ENCODE measurements at regions not wholly inside any gene's neighbourhood (a gene's known extent, or its start where the extent isn't known, plus 50 kb on each side); places are given as distances from the start of the nearest gene placed in this dataset.
"Not testable (repeated sequence)": the region's sequence is repeated elsewhere in the genome, so short reads cannot be mapped to it uniquely, and the experiment has no call there.

DNA sequence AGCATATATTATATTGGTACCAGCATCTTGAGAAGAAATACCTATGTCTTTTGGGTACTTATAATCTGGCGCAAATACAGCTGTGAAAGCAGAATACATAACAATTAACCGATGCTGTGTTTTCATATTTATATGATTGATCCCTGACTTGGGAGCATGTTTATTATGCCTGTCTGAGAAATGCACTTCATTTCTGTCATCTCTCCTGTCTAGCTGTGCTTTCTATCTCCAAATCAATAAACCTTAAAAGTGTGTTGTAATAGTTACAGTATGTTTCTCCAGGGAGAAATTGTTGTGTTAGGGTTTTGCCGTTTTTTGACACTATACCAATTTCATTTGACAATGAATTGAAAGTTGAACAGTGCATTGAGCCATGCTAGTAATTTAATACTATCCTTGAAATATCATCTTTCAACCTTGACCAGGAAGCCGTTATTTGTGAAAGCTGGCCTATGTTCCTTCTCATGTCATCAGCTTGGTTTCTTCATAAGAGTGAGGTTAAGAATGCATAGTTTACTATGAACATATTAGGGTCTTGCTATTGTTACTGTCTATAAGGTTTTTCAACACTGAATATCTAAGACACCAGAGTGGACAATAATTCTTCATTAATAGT, 206.2 kb upstream of the PCDH18 start:
- ChIA-PET POLR2A (no interaction called here), CTCF (no interaction called here)
- TF ChIP-seq, protein P1, sequence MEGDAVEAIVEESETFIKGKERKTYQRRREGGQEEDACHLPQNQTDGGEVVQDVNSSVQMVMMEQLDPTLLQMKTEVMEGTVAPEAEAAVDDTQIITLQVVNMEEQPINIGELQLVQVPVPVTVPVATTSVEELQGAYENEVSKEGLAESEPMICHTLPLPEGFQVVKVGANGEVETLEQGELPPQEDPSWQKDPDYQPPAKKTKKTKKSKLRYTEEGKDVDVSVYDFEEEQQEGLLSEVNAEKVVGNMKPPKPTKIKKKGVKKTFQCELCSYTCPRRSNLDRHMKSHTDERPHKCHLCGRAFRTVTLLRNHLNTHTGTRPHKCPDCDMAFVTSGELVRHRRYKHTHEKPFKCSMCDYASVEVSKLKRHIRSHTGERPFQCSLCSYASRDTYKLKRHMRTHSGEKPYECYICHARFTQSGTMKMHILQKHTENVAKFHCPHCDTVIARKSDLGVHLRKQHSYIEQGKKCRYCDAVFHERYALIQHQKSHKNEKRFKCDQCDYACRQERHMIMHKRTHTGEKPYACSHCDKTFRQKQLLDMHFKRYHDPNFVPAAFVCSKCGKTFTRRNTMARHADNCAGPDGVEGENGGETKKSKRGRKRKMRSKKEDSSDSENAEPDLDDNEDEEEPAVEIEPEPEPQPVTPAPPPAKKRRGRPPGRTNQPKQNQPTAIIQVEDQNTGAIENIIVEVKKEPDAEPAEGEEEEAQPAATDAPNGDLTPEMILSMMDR (IDR thresholded peaks at IDR 0.05; ENCODE audit: insufficient read depth, low read length, missing control alignments), result no peak
- DNase-seq (ENCODE audit: low read depth, low spot score), result no peak
- no peak overlapping the region for H3K4me3 ChIP-seq (ENCODE audit: low read depth, low read length)

DNA sequence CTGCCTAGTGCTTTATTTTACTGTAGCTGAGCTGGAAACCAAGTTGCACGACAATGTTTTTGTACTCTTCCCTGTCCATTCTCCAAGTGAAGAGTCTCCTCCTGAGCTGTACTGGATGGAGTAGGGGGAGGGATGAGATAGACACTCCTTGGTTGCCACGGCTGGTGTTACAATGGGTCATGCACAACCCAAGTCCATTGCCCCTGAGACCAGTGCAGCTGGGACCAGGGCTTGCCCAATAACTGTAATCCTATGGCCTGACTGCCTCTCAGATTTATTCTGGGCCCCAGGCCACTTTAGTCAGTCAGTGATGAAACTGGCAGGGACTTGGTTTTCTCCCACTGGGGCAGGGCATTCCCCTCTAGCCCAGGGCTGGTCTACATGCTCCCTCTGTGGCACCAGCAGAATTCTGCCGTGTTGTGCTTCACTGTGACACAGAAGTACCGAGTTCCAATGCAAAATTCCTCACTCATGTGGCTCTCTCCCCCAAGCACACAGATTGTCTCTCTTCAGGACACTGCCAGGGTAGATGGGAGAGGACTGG, 203.3 kb upstream of the PCDH18 start:
- no peak overlapping the region for H3K4me3 ChIP-seq (ENCODE audit: low read depth, low read length)
- POLR2A ChIA-PET, result no interaction called here
- CTCF ChIA-PET, result interaction anchor here (1.6 kb wide), 1 partner anchor 355 kb away, joined by 3 read pairs; no protein-coding TSS in a partner anchor
- TF ChIP-seq, protein P1 (IDR thresholded peaks at IDR 0.05; ENCODE audit: insufficient read depth, low read length, missing control alignments), result no peak
- no peak for DNase-seq (ENCODE audit: low read depth, low spot score)

DNA sequence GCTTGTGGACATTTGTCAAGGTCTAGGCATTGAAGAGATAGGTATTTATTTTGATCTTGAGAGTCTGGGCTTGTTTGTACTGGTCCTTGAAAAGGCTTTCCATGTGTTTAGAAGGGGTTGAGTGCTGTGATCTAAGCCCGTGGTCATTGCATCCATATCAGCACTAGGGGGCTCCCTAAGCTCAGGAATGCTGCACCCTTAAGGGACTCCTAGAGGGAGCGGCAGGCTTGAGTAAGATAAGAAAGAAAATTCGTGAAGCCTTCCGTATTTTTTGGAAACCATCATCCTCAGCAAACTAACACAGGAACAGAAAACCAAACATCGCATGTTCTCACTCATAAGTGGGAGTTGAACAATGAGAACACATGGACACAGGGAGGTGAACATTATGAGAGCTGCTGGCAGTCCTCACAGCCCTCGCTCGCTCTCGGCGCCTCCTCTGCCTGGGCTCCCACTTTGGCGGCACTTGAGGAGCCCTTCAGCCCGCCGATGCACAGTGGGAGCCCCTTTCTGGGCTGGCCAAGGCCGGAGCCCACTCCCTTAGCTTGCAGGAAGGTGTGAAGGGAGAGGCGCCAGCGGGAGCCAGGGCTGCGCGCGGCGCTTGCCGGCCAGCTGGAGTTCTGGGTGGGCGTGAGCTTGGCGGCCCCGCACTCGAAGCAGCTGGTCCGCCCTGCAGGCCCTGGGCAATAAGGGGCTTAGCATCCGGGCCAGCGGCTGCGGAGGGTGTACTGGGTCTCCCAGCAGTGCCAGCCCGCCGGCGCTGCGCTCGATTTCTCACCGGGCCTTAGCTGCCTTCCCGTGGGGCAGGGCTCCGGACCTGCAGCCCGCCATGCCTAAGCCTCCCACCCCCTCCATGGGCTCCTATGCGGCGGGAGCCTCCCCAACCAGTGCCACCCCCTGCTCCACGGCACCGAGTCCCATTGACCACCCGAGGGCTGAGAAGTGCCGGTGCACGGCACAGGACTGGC, 201.2 kb upstream of the PCDH18 start:
- POLR2A ChIA-PET; DNase-seq (ENCODE audit: low read depth, low spot score); CTCF ChIA-PET; H3K4me3 ChIP-seq (ENCODE audit: low read depth, low read length): not testable (repeated sequence)

DNA sequence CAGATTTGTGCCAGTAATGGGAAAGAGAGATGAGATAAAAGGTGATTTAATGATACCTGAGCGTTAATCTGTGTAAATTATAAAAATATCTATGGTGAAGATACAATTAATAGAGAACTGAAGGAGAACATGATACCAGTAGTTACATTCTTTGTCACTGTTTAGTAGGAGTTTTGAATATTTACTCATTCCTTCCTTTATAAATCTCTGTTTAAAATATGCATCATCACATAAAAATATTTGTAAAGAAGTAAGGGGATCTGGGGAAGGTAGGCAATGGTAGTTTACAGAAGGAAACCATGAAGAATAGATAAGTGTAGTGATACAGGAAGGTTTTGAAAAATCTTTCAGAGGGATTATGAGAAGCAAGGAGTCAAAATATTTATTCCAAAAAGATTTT, 190.6 kb upstream of the PCDH18 start:
- ChIA-PET POLR2A (no interaction called here), CTCF (no interaction called here)
- H3K4me3 ChIP-seq (ENCODE audit: low read depth, low read length), result no peak overlapping the region
- TF ChIP-seq, protein P1 (IDR thresholded peaks at IDR 0.05; ENCODE audit: insufficient read depth, low read length, missing control alignments), result no peak
- DNase-seq (ENCODE audit: low read depth, low spot score), result no peak

DNA sequence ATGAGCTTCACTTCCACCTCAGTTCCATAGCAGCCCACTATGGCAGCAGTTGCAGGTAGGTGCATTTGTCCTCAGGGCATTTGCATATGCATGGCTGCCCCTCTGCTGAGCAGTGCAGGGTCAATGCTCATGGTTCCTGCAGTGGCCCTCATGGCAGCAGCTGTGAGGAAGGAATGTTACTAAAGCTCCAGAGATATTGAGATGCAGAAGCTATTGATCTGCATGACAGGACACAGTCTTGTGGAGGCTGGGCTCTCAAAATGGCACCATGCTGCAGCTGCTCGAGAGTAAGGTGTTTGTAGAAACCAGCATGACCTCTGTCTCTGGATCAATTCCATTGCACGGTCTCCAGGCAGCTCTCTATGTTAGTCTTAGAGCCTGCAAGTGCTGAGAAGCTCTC, 179.2 kb upstream of the PCDH18 start:
- TF ChIP-seq, protein P1 (IDR thresholded peaks at IDR 0.05; ENCODE audit: insufficient read depth, low read length, missing control alignments), result no peak
- ChIA-PET CTCF (interaction anchor here (1.2 kb wide), 1 partner anchor 18 kb away, joined by 4 read pairs; no protein-coding TSS in a partner anchor), POLR2A (no interaction called here)
- no peak overlapping the region for H3K4me3 ChIP-seq (ENCODE audit: low read depth, low read length)
- no peak for DNase-seq (ENCODE audit: low read depth, low spot score)

DNA sequence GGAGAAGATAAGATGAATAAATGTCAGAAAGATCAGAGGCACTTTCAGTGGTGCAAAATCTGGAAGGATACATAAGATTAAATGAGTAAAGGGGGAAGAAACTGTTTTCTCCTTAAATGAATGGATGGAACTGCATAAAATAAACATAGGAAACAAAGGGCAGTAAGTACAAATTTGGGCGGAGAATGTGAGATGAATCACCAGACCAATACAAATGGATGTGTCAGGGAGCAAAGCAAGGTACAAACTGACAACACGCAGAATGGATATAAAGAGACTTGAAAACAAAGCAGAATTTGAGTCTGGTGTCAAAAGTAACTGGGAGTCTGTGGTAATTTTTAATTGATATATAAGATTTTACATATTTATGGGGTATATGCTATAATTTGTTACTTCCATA, 175.3 kb upstream of the PCDH18 start:
- no peak for DNase-seq (ENCODE audit: low read depth, low spot score)
- H3K4me3 ChIP-seq (ENCODE audit: low read depth, low read length), result no peak overlapping the region
- ChIA-PET CTCF (no interaction called here), POLR2A (no interaction called here)
- TF ChIP-seq, protein P1 (IDR thresholded peaks at IDR 0.05; ENCODE audit: insufficient read depth, low read length, missing control alignments), result no peak
